SK-N-SH (cell line): ENCODE measurements at regions not wholly inside any gene's neighbourhood (a gene's known extent, or its start where the extent isn't known, plus 50 kb on each side); places are given as distances from the start of the nearest gene placed in this dataset.

Source experiments
- CTCF ChIA-PET: fragments of 300-600, 350-600 bp; formaldehyde crosslinking; extraction: SDS; loops from one replicate; lab custom pipeline; 2021; lab: Yijun Ruan, JAX
- POLR2A ChIA-PET: fragments of 350-600 bp; sonication (Branson Sonifier 250); formaldehyde crosslinking; extraction: SDS; loops from one replicate; lab custom pipeline; 2020; ENCODE audit warnings: antibody characterized with exemption, inconsistent platforms; lab: Yijun Ruan, JAX
- DNase-seq: peaks from one replicate; pipeline ENCODE4 v3.0.0; 2012
- H2AFZ ChIP-seq: fragments of 200-600 bp; sonication (generic); 2 replicates; pipeline ENCODE4 v1.8.1; 2016; ENCODE audit warnings: antibody characterized with exemption, mild to moderate bottlenecking, low read depth
- H3F3A ChIP-seq: fragments of 200-600 bp; sonication (generic); replicated peaks from 2 replicates; pipeline ENCODE3; 2016; ENCODE audit warnings: antibody characterized with exemption, mild to moderate bottlenecking; ENCODE audit not compliant: insufficient read depth
- H3K27ac ChIP-seq, 2 experiments: fragments of 200-500 bp in 1 of 2; fragments of 200-600 bp in 1 of 2; sonication (Bioruptor generic) in 1 of 2; sonication (generic), shearing (Covaris generic) in 1 of 2; 2 replicates each; pipeline versions ENCODE4 v1.5.1 to v1.6.1; 2014 to 2016; ENCODE audit warnings: low read depth in 2 of 2, inconsistent platforms in 1 of 2, low read length in 1 of 2, mild to moderate bottlenecking in 1 of 2, mixed read lengths in 1 of 2
- H3K27me3 ChIP-seq: fragments of 200-600 bp; sonication (generic), shearing (Covaris generic); 2 replicates; pipeline ENCODE4 v1.6.1; 2016; ENCODE audit warnings: mixed run types; ENCODE audit not compliant: insufficient read depth
- H3K36me3 ChIP-seq, 2 experiments: fragments of 200-500 bp in 1 of 2; fragments of 200-600 bp in 1 of 2; sonication (Bioruptor generic) in 1 of 2; sonication (generic) in 1 of 2; replicated peaks in 1 of 2; 2 replicates each; pipeline versions ENCODE3 to v1.5.1; 2014 to 2016; ENCODE audit warnings: low read length in 1 of 2, mild to moderate bottlenecking in 1 of 2; ENCODE audit not compliant: insufficient read depth in 2 of 2, control insufficient read depth in 1 of 2
- H3K4me1 ChIP-seq, 2 experiments: fragments of 200-500 bp in 1 of 2; fragments of 200-600 bp in 1 of 2; sonication (Bioruptor generic) in 1 of 2; sonication (generic), shearing (Covaris generic) in 1 of 2; 2 replicates each; pipeline versions ENCODE4 v1.5.1 to v1.6.1; 2014 to 2016; ENCODE audit warnings: low read depth in 1 of 2, low read length in 1 of 2, mixed run types in 1 of 2; ENCODE audit not compliant: insufficient read depth in 2 of 2, control insufficient read depth in 1 of 2
- H3K4me2 ChIP-seq: fragments of 200-600 bp; sonication (generic), shearing (Covaris generic); 2 replicates; pipeline ENCODE4 v1.6.1; 2017; ENCODE audit warnings: mixed run types
- H3K4me3 ChIP-seq, 2 experiments: fragments of 200-500 bp in 1 of 2; fragments of 200-600 bp in 1 of 2; sonication (Bioruptor generic) in 1 of 2; sonication (generic), shearing (Covaris generic) in 1 of 2; 2 replicates each; pipeline versions ENCODE4 v1.5.1 to v1.8.1; 2014 to 2016; ENCODE audit warnings: low read depth in 2 of 2, inconsistent platforms in 1 of 2, low read length in 1 of 2, mild to moderate bottlenecking in 1 of 2, mixed read lengths in 1 of 2, moderate library complexity in 1 of 2
- H3K79me2 ChIP-seq: fragments of 200-600 bp; sonication (generic); 2 replicates; pipeline ENCODE4 v1.8.1; 2017; ENCODE audit warnings: mild to moderate bottlenecking; ENCODE audit not compliant: insufficient read depth
- H3K9ac ChIP-seq: fragments of 200-600 bp; sonication (generic); 2 replicates; pipeline ENCODE4 v1.6.1; 2017; ENCODE audit warnings: mixed run types
- H3K9me2 ChIP-seq: fragments of 200-600 bp; sonication (generic); 2 replicates; pipeline ENCODE4 v1.6.1; 2017; ENCODE audit warnings: mixed run types
- H3K9me3 ChIP-seq: fragments of 200-600 bp; sonication (generic); 2 replicates; pipeline ENCODE4 v1.6.1; 2017; ENCODE audit warnings: mixed run types, mild to moderate bottlenecking, moderate library complexity
- H4K20me1 ChIP-seq: fragments of 200-600 bp; sonication (generic); 2 replicates; pipeline ENCODE4 v1.6.1; 2017; ENCODE audit warnings: mild to moderate bottlenecking, mixed run types; ENCODE audit not compliant: insufficient read depth
- EP300 ChIP-seq, 2 experiments: IDR thresholded peaks; 2 replicates each; pipeline versions ENCODE4 v1.4.0 to v1.6.1; 2012; ENCODE audit warnings: borderline replicate concordance in 1 of 2, low read depth in 1 of 2, low read length in 1 of 2
- FOSL2 ChIP-seq: IDR thresholded peaks from 2 replicates; pipeline ENCODE4 v1.4.0; 2012; ENCODE audit warnings: low read depth, mild to moderate bottlenecking, moderate library complexity, borderline replicate concordance
- FOXJ3 ChIP-seq: sonication (generic); formaldehyde crosslinking; IDR thresholded peaks from 2 replicates; pipeline ENCODE4 v1.5.1; 2020; ENCODE audit warnings: mild to moderate bottlenecking, missing genetic modification reagents
- GABPA ChIP-seq: IDR thresholded peaks from 2 replicates; pipeline ENCODE4 v1.4.0; 2012; ENCODE audit warnings: low read depth, mild to moderate bottlenecking
- GATA2 ChIP-seq: sonication (generic); formaldehyde crosslinking; IDR thresholded peaks from 2 replicates; pipeline ENCODE4 v1.5.0; 2020; ENCODE audit warnings: mild to moderate bottlenecking, missing genetic modification reagents
- MAX ChIP-seq: IDR thresholded peaks from 2 replicates; pipeline ENCODE4 v1.4.0; 2012; ENCODE audit warnings: low read depth
- MEF2A ChIP-seq: IDR thresholded peaks from 2 replicates; pipeline ENCODE4 v1.4.0; 2012; ENCODE audit warnings: low read depth, borderline replicate concordance
- NFIC ChIP-seq: IDR thresholded peaks from 2 replicates; pipeline ENCODE4 v1.4.0; 2012; ENCODE audit warnings: borderline replicate concordance
- PBX3 ChIP-seq: IDR thresholded peaks from 2 replicates; pipeline ENCODE4; 2012
- POLR2AphosphoS5 ChIP-seq: IDR thresholded peaks from 2 replicates; pipeline ENCODE4 v1.6.1; 2012; ENCODE audit warnings: low read depth, low read length
- RXRA ChIP-seq: IDR thresholded peaks from 2 replicates; pipeline ENCODE4 v1.4.0; 2012; ENCODE audit warnings: low read depth, mild to moderate bottlenecking, borderline replicate concordance
- TCF12 ChIP-seq: IDR thresholded peaks from 2 replicates; pipeline ENCODE4 v1.4.0; 2012
- TEAD4 ChIP-seq: IDR thresholded peaks from 2 replicates; pipeline ENCODE4 v1.4.0; 2012; ENCODE audit warnings: mild to moderate bottlenecking, borderline replicate concordance; ENCODE audit not compliant: insufficient read depth
- USF1 ChIP-seq: IDR thresholded peaks from 2 replicates; pipeline ENCODE4 v1.4.0; 2012; ENCODE audit warnings: low read depth, borderline replicate concordance
- ZBTB33 ChIP-seq: IDR thresholded peaks from 2 replicates; pipeline ENCODE4 v1.4.0; 2012; ENCODE audit warnings: low read depth, borderline replicate concordance
- WGBS: methylation state at CpG from one replicate; pipeline ENCODE4 v1.1.6; 2017; ENCODE audit warnings: low lambda C conversion rate; 5-methylcytosine and 5-hydroxymethylcytosine counted together
- TF ChIP-seq, protein P1 (sequence below): fragments of 150-350 bp; IDR thresholded peaks from 2 replicates; pipeline ENCODE4 v1.6.1; 2016; ENCODE audit warnings: mild to moderate bottlenecking, low read depth, low read length

- Histone ChIP-seq H3K4me3 (no peak overlapping the region), H3K9me2 (no peaks in the 10 kb centered on the region), H3F3A (no peaks in the 10 kb centered on the region), H3K27me3 (no peaks in the 10 kb centered on the region), H4K20me1 (no peaks in the 10 kb centered on the region), H3K36me3 (no peaks in the 10 kb centered on the region), H2AFZ (no peak overlapping the region), H3K9me3 (no peaks in the 10 kb centered on the region), H3K4me1 (no peaks in the 10 kb centered on the region), H3K79me2 (no peaks in the 10 kb centered on the region), H3K27ac (no peak overlapping the region), H3K9ac (no peak overlapping the region), H3K4me2 (no peak overlapping the region)
- no peak for DNase-seq
- ChIA-PET POLR2A (no interaction called here), CTCF (interaction anchor here (0.7 to 1.4 kb wide), 2 partner anchors 28 to 1265 kb away, joined by 3 read pairs; no protein-coding TSS in a partner anchor)
- 30% methylated on average over 10 of the region's 10 CpGs for WGBS
- TF ChIP-seq NFIC (no peak), POLR2AphosphoS5 (no peak), MEF2A (no peak), MAX (no peak), GABPA (no peak), PBX3 (no peak), RXRA (no peak), GATA2 (CRISPR knock-in tag) (no peak), TCF12 (no peak)
- TF ChIP-seq, protein P1, sequence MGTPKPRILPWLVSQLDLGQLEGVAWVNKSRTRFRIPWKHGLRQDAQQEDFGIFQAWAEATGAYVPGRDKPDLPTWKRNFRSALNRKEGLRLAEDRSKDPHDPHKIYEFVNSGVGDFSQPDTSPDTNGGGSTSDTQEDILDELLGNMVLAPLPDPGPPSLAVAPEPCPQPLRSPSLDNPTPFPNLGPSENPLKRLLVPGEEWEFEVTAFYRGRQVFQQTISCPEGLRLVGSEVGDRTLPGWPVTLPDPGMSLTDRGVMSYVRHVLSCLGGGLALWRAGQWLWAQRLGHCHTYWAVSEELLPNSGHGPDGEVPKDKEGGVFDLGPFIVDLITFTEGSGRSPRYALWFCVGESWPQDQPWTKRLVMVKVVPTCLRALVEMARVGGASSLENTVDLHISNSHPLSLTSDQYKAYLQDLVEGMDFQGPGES, result no peak
Observed at GRCh38 chr5:85549229-85549628, 1068.5 kb upstream of the COX7C start.

- H3K4me1 ChIP-seq, result no peaks in the 10 kb centered on the region
- 17% methylated on average over 18 of the region's 24 CpGs for WGBS
- no peak overlapping the region for H2AFZ ChIP-seq
- no peaks in the 10 kb centered on the region for H4K20me1 ChIP-seq
- no peaks in the 10 kb centered on the region for H3F3A ChIP-seq
- no peak overlapping the region for H3K4me2 ChIP-seq
- H3K27ac ChIP-seq, result no peak overlapping the region
- TF ChIP-seq EP300 (IDR thresholded peaks at IDR 0.05; ENCODE audit: borderline replicate concordance in 1 of 2, low read depth in 1 of 2, low read length in 1 of 2), result no peak
- TF ChIP-seq ZBTB33, result no peak
- no peak for TF ChIP-seq FOXJ3
- no peak for TF ChIP-seq POLR2AphosphoS5
- TF ChIP-seq GATA2 (CRISPR knock-in tag), result no peak
- no peak for TF ChIP-seq USF1
- no peak for TF ChIP-seq TEAD4
- TF ChIP-seq FOSL2, result no peak
- H3K4me3 ChIP-seq, result no peak overlapping the region
- no peaks in the 10 kb centered on the region for H3K27me3 ChIP-seq
- no peaks in the 10 kb centered on the region for H3K79me2 ChIP-seq
- POLR2A ChIA-PET, result no interaction called here
- no peaks in the 10 kb centered on the region for H3K9me3 ChIP-seq
- H3K9ac ChIP-seq, result no peak overlapping the region
- H3K9me2 ChIP-seq, result no peaks in the 10 kb centered on the region
- no peaks in the 10 kb centered on the region for H3K36me3 ChIP-seq
- DNase-seq, result no peak
- CTCF ChIA-PET, result interaction anchor here (1.4 kb wide), 1 partner anchor 27 kb away, joined by 3 read pairs; no protein-coding TSS in a partner anchor
Observed at GRCh38 chr5:85549836-85550599, 1067.7 kb upstream of the COX7C start.
